Peyer's patch (tissue), 4 donors: ENCODE measurements at regions not wholly inside any gene's neighbourhood (a gene's known extent, or its start where the extent isn't known, plus 50 kb on each side); places are given as distances from the start of the nearest gene placed in this dataset.

ENCODE experiments used
- DNase-seq, 3 donors: peaks; one replicate each; pipeline ENCODE4 v3.0.0-alpha.2; 2017 to 2019
- H3K27ac ChIP-seq, 4 donors: fragments of 200-600 bp; sonication (generic); one replicate each; pipeline ENCODE4 v1.5.1; 2016 to 2019
- H3K27me3 ChIP-seq, 2 donors: fragments of 200-600 bp; sonication (generic); one replicate each; pipeline ENCODE4 v1.5.1; 2019
- H3K36me3 ChIP-seq, 3 donors: fragments of 200-600 bp; sonication (generic); one replicate each; pipeline ENCODE4 v1.5.1; 2016 to 2019
- H3K4me1 ChIP-seq, 4 donors: fragments of 200-600 bp; sonication (generic); one replicate each; pipeline ENCODE4 v1.5.1; 2016 to 2019
- H3K4me3 ChIP-seq, 4 donors: fragments of 200-600 bp; sonication (generic); 1 replicate in 3 of 4; 2 replicates in 1 of 4; pipeline ENCODE4 v1.5.1; 2016 to 2019; ENCODE audit warnings: mild to moderate bottlenecking in 1 of 4
- H3K9me3 ChIP-seq, 4 donors: fragments of 200-600 bp; sonication (generic); one replicate each; pipeline ENCODE4 v1.5.1; 2016 to 2019; ENCODE audit warnings: mild to moderate bottlenecking in 1 of 4
- CTCF ChIP-seq, 6 experiments: fragments of 450-650 bp in 4 of 6; fragments of 200-600 bp in 2 of 6; sonication (generic) in 1 of 6; IDR thresholded peaks; one replicate each; pipeline ENCODE4 v1.5.1; 2017 to 2019; ENCODE audit warnings: antibody characterized with exemption in 6 of 6, mild to moderate bottlenecking in 3 of 6, moderate library complexity in 1 of 6
- POLR2A ChIP-seq, 2 donors: fragments of 450-650 bp; IDR thresholded peaks; one replicate each; pipeline ENCODE4 v1.5.1; 2017; ENCODE audit warnings: antibody characterized with exemption in 2 of 2, mild to moderate bottlenecking in 2 of 2, moderate library complexity in 2 of 2

DNA sequence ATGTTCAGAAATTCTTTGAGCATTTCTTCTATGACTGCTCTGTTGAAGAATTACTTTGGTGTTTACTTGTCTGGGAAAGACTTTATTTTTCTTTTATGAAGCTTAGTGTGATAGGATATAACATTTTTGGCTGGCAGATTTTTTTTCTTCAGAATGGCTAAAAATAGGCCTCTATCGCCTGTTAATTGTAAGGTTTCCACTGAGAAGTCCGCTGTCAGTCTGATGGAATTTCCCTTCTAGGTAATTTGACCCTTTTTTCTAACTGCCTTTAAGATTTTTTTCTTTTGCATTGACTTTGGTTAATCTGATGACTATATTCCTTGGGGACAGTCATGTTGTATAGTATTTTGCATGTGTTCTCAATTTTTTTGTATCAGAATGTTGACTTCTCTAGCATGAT is 590.7 kb downstream of the ADCYAP1 start:
- Histone ChIP-seq H3K9me3 (no peaks in the 10 kb centered on the region), H3K4me3 (no peak overlapping the region), H3K27ac (no peak overlapping the region), H3K4me1 (no peaks in the 10 kb centered on the region), H3K27me3 (no peaks in the 10 kb centered on the region), H3K36me3 (no peaks in the 10 kb centered on the region)
- no peak for TF ChIP-seq POLR2A (IDR thresholded peaks at IDR 0.05)
- no peak for TF ChIP-seq CTCF (IDR thresholded peaks at IDR 0.05)
- no peak for DNase-seq

- Histone ChIP-seq H3K27ac (no peak overlapping the region), H3K9me3 (no peaks in the 10 kb centered on the region), H3K4me3 (no peak overlapping the region), H3K36me3 (no peaks in the 10 kb centered on the region), H3K4me1 (no peaks in the 10 kb centered on the region), H3K27me3 (no peaks in the 10 kb centered on the region)
- DNase-seq: no peak
- no peak for TF ChIP-seq CTCF (IDR thresholded peaks at IDR 0.05)
- no peak for TF ChIP-seq POLR2A (IDR thresholded peaks at IDR 0.05)
Measured at GRCh38 chr18:1496096-1496495, 591.4 kb downstream of the ADCYAP1 start.

DNA sequence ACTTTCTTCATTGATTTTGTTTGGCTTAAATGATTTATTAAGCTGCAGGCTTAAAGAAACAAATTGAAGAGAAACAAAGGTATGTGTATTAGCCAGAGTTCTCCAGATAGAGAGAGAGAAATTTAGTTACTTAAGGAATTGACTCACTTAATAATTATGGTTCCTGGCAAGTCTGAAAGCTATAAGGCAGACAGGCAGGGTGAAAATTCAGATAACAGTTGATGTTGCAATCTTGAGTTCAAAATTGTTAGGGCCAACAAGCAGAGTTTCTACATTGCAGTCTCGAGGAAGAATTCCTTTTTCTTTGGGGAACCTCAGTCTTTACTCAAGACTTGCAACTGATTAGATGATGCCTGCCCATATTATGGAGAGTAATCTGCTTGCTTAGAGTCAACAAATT is 593.5 kb downstream of the ADCYAP1 start:
- Histone ChIP-seq H3K4me1 (no peaks in the 10 kb centered on the region), H3K9me3 (no peaks in the 10 kb centered on the region), H3K36me3 (no peaks in the 10 kb centered on the region), H3K27ac (no peak overlapping the region), H3K27me3 (no peaks in the 10 kb centered on the region), H3K4me3 (no peak overlapping the region)
- TF ChIP-seq POLR2A (IDR thresholded peaks at IDR 0.05) (no peak), CTCF (IDR thresholded peaks at IDR 0.05) (no peak)
- no peak for DNase-seq

DNA sequence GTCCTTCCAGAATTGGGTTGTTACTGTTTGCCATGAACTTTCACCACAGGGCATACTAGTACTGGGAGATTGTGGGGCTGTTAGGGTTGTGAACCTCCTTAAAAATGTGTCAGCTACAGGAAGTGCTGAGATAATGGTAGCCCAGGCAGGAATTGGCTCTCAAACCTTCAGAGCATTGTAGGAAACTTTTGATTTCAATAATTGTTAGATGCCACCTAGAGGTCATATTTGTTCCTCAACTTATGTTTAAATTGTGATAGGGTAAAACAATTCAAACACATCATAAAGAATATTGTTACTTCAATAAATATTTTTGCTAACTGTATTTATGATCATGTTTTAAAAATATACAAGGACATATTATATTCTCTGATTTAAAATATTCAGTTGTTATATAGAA is 594.6 kb downstream of the ADCYAP1 start:
- Histone ChIP-seq H3K4me3 (no peak overlapping the region), H3K27me3 (no peaks in the 10 kb centered on the region), H3K27ac (no peak overlapping the region), H3K36me3 (no peaks in the 10 kb centered on the region), H3K9me3 (no peaks in the 10 kb centered on the region), H3K4me1 (no peaks in the 10 kb centered on the region)
- no peak for TF ChIP-seq POLR2A (IDR thresholded peaks at IDR 0.05)
- TF ChIP-seq CTCF (IDR thresholded peaks at IDR 0.05): no peak
- no peak for DNase-seq

DNA sequence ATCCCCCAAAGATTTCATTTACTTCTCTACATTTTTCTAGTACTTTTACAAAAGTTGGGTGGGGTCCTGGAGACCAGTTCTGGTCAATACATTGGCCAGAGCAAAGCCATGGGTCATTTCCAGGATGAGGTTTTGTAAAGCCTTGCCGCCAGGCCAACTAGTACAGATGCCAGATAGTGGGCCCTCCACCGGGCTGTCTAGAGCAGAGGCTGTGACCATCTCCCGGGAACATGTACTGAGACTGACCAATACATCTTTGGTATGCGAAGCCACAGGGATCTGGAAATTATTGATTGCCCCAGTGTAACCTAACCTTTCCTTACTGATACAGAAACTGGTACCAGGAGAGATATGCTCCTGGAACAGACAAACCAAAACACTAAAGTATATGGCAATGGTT is 599.2 kb downstream of the ADCYAP1 start:
- TF ChIP-seq CTCF (IDR thresholded peaks at IDR 0.05) (no peak), POLR2A (IDR thresholded peaks at IDR 0.05) (no peak)
- Histone ChIP-seq H3K27me3 (no peaks in the 10 kb centered on the region), H3K36me3 (no peaks in the 10 kb centered on the region), H3K9me3 (no peaks in the 10 kb centered on the region), H3K27ac (no peak overlapping the region), H3K4me1 (no peaks in the 10 kb centered on the region), H3K4me3 (no peak overlapping the region)
- DNase-seq: no peak

DNA sequence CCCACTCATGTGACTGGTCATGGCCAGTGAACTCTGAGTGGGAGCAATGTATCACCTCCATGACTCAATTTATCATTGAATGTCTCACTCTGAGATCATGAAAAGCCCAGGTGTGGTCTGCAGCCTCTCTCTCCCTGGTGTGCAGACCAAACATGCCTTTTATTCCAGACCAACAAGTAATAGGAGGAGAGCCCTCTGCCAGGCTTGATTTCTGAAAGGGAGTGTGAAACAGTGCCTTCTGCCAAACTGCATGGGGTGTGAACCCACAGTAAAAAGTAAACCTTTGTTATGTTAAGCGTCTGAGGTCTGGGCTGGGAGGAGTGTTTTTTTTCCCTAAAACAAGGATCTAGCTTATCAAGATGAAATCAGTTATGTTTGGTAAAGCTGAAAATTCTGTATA is 601.2 kb downstream of the ADCYAP1 start:
- DNase-seq: no peak
- H3K9me3 ChIP-seq: no peaks in the 10 kb centered on the region
- no peak overlapping the region for H3K4me3 ChIP-seq
- H3K27me3 ChIP-seq: no peaks in the 10 kb centered on the region
- no peak for TF ChIP-seq POLR2A (IDR thresholded peaks at IDR 0.05)
- TF ChIP-seq CTCF (IDR thresholded peaks at IDR 0.05): no peak
- H3K36me3 ChIP-seq: no peaks in the 10 kb centered on the region
- no peaks in the 10 kb centered on the region for H3K4me1 ChIP-seq
- no peak overlapping the region for H3K27ac ChIP-seq
